ENCODE measurements at regions not wholly inside any gene's neighbourhood (a gene's known extent, or its start where the extent isn't known, plus 50 kb on each side); places are given as distances from the start of the nearest gene placed in this dataset.

GRCh38 chr10:58885146-58885545 is 291.3 kb upstream of the PHYHIPL start:
- POLR2A ChIA-PET = no interaction called here
- DNase-seq (ENCODE audit: extremely low spot score) = no peak
- TF ChIP-seq FOXM1 (IDR thresholded peaks at IDR 0.05; ENCODE audit: borderline replicate concordance) (no peak), ELF4 (IDR thresholded peaks at IDR 0.05) (no peak), FOXK2 (IDR thresholded peaks at IDR 0.05) (no peak), SP1 (IDR thresholded peaks at IDR 0.05) (no peak), SUZ12 (IDR thresholded peaks at IDR 0.05) (no peak), BHLHE40 (IDR thresholded peaks at IDR 0.05; ENCODE audit: borderline replicate concordance) (no peak), TARDBP (IDR thresholded peaks at IDR 0.05) (no peak), L3MBTL2 (conservative IDR thresholded peaks at IDR 0.05) (no peak), CTBP1 (IDR thresholded peaks at IDR 0.05; ENCODE audit: borderline replicate concordance) (no peak), ARNT (IDR thresholded peaks at IDR 0.05) (no peak), ZNF384 (IDR thresholded peaks at IDR 0.05) (no peak), NFRKB (IDR thresholded peaks at IDR 0.05) (no peak), LEF1 (IDR thresholded peaks at IDR 0.05; ENCODE audit: borderline replicate concordance) (no peak), HDGF (IDR thresholded peaks at IDR 0.05; ENCODE audit: borderline replicate concordance) (no peak), FOXA1 (IDR thresholded peaks at IDR 0.05) (no peak)
- TF ChIP-seq, protein P1, sequence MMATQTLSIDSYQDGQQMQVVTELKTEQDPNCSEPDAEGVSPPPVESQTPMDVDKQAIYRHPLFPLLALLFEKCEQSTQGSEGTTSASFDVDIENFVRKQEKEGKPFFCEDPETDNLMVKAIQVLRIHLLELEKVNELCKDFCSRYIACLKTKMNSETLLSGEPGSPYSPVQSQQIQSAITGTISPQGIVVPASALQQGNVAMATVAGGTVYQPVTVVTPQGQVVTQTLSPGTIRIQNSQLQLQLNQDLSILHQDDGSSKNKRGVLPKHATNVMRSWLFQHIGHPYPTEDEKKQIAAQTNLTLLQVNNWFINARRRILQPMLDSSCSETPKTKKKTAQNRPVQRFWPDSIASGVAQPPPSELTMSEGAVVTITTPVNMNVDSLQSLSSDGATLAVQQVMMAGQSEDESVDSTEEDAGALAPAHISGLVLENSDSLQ (IDR thresholded peaks at IDR 0.05) = no peak
- CTCF ChIA-PET = no interaction called here

DNA sequence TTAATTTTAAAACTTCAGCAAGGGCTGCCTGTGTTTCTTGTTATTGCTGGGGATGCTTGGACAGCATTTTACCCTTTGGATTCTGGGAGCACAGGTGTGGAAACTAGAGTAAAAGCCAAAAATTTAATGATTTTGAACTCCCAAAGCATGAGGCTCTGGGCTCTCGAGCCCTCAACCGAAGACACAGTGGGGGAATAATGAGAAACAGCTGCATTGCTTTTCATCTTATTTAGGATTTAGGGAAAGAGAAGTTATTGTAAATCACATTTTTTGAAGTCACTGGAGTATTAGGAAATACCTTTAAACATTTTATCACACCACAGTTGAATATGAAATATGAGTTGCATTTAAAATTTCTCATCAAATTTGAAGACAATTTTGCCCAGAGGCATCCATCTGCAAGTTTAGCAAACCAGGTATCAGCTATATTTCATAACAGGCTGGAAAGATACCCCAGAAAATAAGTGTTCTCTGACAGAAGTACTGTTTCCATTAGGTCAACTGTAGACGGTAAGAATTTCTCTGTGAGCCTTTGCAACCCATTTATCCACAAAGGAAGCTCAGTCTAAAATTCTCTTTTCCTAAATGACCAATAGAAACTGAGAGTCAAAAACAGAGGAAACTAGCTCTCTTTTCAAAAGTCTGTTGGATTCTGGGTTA is 290.6 kb upstream of the PHYHIPL start:
- CTCF ChIA-PET = no interaction called here
- no peak for DNase-seq (ENCODE audit: extremely low spot score)
- no peak for TF ChIP-seq HDGF (IDR thresholded peaks at IDR 0.05; ENCODE audit: borderline replicate concordance)
- TF ChIP-seq ELF4 (IDR thresholded peaks at IDR 0.05) = no peak
- TF ChIP-seq, protein P1 (IDR thresholded peaks at IDR 0.05) = no peak
- no peak for TF ChIP-seq ARNT (IDR thresholded peaks at IDR 0.05)
- no peak for TF ChIP-seq SUZ12 (IDR thresholded peaks at IDR 0.05)
- TF ChIP-seq ZNF384 (IDR thresholded peaks at IDR 0.05) = no peak
- TF ChIP-seq NFRKB (IDR thresholded peaks at IDR 0.05) = no peak
- POLR2A ChIA-PET = no interaction called here

- CTCF ChIA-PET = no interaction called here
These were observed 290.0 kb upstream of the PHYHIPL start for GRCh38 chr10:58886406-58886805.

DNA sequence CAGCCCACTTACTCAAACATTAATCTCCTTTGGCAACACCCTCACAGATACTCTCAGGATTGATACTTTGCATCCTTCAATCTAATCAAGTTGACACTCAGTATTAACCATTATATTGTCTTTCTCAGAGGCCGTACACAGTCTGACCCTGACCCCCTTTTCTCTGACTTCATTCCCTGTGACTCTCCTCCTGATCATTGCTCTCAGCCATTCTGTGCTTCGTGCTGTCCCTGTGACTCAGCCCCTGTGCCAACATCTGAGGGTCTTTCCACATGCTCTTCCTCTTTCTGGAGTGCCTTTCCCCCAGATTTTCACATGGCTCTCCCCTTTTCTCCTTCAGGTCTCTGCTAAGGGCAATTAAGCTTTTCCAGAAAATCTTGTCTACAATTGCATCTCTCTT is 289.0 kb upstream of the PHYHIPL start:
- TF ChIP-seq LEF1 (IDR thresholded peaks at IDR 0.05; ENCODE audit: borderline replicate concordance) = no peak
- no peak for TF ChIP-seq HDGF (IDR thresholded peaks at IDR 0.05; ENCODE audit: borderline replicate concordance)
- no peak for TF ChIP-seq SUZ12 (IDR thresholded peaks at IDR 0.05)
- no peak for TF ChIP-seq CTBP1 (IDR thresholded peaks at IDR 0.05; ENCODE audit: borderline replicate concordance)
- no peak for TF ChIP-seq ARNT (IDR thresholded peaks at IDR 0.05)
- TF ChIP-seq FOXA1 (IDR thresholded peaks at IDR 0.05) = no peak
- no peak for TF ChIP-seq ZNF384 (IDR thresholded peaks at IDR 0.05)
- no peak for TF ChIP-seq FOXK2 (IDR thresholded peaks at IDR 0.05)
- TF ChIP-seq TARDBP (IDR thresholded peaks at IDR 0.05) = no peak
- DNase-seq (ENCODE audit: extremely low spot score) = no peak
- POLR2A ChIA-PET = no interaction called here
- CTCF ChIA-PET = no interaction called here

More at GRCh38 chr10:58886406-58886805, 290.0 kb upstream of the PHYHIPL start:
- TF ChIP-seq, protein P1 (IDR thresholded peaks at IDR 0.05) = no peak
- TF ChIP-seq HDGF (IDR thresholded peaks at IDR 0.05; ENCODE audit: borderline replicate concordance) = no peak
- no peak for TF ChIP-seq BHLHE40 (IDR thresholded peaks at IDR 0.05; ENCODE audit: borderline replicate concordance)
- no peak for TF ChIP-seq ELF4 (IDR thresholded peaks at IDR 0.05)
- no peak for TF ChIP-seq L3MBTL2 (conservative IDR thresholded peaks at IDR 0.05)
- TF ChIP-seq TARDBP (IDR thresholded peaks at IDR 0.05) = no peak
- no peak for TF ChIP-seq ZNF384 (IDR thresholded peaks at IDR 0.05)
- no peak for TF ChIP-seq ARNT (IDR thresholded peaks at IDR 0.05)
- TF ChIP-seq NFRKB (IDR thresholded peaks at IDR 0.05) = no peak
- TF ChIP-seq FOXK2 (IDR thresholded peaks at IDR 0.05) = no peak
- no peak for TF ChIP-seq FOXM1 (IDR thresholded peaks at IDR 0.05; ENCODE audit: borderline replicate concordance)
- no peak for TF ChIP-seq LEF1 (IDR thresholded peaks at IDR 0.05; ENCODE audit: borderline replicate concordance)
- no peak for TF ChIP-seq SP1 (IDR thresholded peaks at IDR 0.05)
- TF ChIP-seq CTBP1 (IDR thresholded peaks at IDR 0.05; ENCODE audit: borderline replicate concordance) = no peak
- no peak for TF ChIP-seq SUZ12 (IDR thresholded peaks at IDR 0.05)
- no peak for TF ChIP-seq FOXA1 (IDR thresholded peaks at IDR 0.05)
- POLR2A ChIA-PET = no interaction called here
- no peak for DNase-seq (ENCODE audit: extremely low spot score)

DNA sequence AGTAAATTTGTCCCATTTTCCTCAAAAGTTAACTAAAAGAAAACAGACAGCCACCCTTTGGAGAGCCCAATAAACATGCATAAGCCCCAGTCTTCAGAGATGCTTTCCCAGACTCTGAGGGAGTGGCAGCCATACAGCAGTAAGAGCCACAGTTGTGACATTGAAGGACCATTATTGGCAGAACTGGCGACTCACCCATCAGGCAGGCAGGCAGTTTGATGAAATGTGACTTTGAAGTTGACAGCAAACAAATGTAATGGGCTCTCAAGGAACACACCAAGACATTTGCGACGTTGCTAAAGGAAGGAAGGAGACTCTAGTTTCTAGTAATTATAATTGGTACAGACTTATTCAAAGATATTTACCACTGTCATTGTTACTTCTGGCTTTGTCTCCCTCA is 287.5 kb upstream of the PHYHIPL start:
- ChIA-PET POLR2A (no interaction called here), CTCF (no interaction called here)
- no peak for DNase-seq (ENCODE audit: extremely low spot score)
- TF ChIP-seq ZNF384 (IDR thresholded peaks at IDR 0.05) (no peak), TARDBP (IDR thresholded peaks at IDR 0.05) (no peak), BHLHE40 (IDR thresholded peaks at IDR 0.05; ENCODE audit: borderline replicate concordance) (no peak), ELF4 (IDR thresholded peaks at IDR 0.05) (no peak)

- ChIA-PET POLR2A (no interaction called here), CTCF (no interaction called here)
- no peak for DNase-seq (ENCODE audit: extremely low spot score)
- TF ChIP-seq FOXA1 (IDR thresholded peaks at IDR 0.05) = no peak
- TF ChIP-seq HDGF (IDR thresholded peaks at IDR 0.05; ENCODE audit: borderline replicate concordance) = no peak
- no peak for TF ChIP-seq TARDBP (IDR thresholded peaks at IDR 0.05)
- TF ChIP-seq LEF1 (IDR thresholded peaks at IDR 0.05; ENCODE audit: borderline replicate concordance) = no peak
- no peak for TF ChIP-seq FOXM1 (IDR thresholded peaks at IDR 0.05; ENCODE audit: borderline replicate concordance)
- no peak for TF ChIP-seq ELF4 (IDR thresholded peaks at IDR 0.05)
- TF ChIP-seq ZNF384 (IDR thresholded peaks at IDR 0.05) = no peak
- TF ChIP-seq NFRKB (IDR thresholded peaks at IDR 0.05) = no peak
- TF ChIP-seq CTBP1 (IDR thresholded peaks at IDR 0.05; ENCODE audit: borderline replicate concordance) = no peak
These were observed 284.4 kb upstream of the PHYHIPL start for GRCh38 chr10:58892031-58892531.
